WTC11 (cell line): ENCODE measurements at regions not wholly inside any gene's neighbourhood (a gene's known extent, or its start where the extent isn't known, plus 50 kb on each side); places are given as distances from the start of the nearest gene placed in this dataset.

Experiments used
- SP1 ChIP-seq: sonication (generic); formaldehyde crosslinking; conservative IDR thresholded peaks from 2 replicates; pipeline ENCODE4 v1.8.1; 2022; ENCODE audit warnings: missing genetic modification reagents
- TEAD4 ChIP-seq: sonication (generic); formaldehyde crosslinking; IDR thresholded peaks from 2 replicates; pipeline ENCODE4 v1.8.0; 2022; ENCODE audit warnings: mild to moderate bottlenecking, missing genetic modification reagents

GRCh38 chr6:99002831-99003230 lies 55.1 kb upstream of the FBXL4 start:
- no peak for TF ChIP-seq TEAD4 (CRISPR knock-in tag)
- TF ChIP-seq SP1 (CRISPR knock-in tag), result no peak
